Astrocyte of the cerebellum (primary cell): ENCODE measurements at regions not wholly inside any gene's neighbourhood (a gene's known extent, or its start where the extent isn't known, plus 50 kb on each side); places are given as distances from the start of the nearest gene placed in this dataset.

Experiments
- DNase-seq: peaks from one replicate; pipeline ENCODE4 v3.0.0-alpha.2; 2011; ENCODE audit warnings: low read depth
- H3K4me3 ChIP-seq: 2 replicates; pipeline ENCODE4 v1.5.1; 2011; ENCODE audit warnings: mild to moderate bottlenecking, low read depth, low read length, moderate library complexity
- in situ Hi-C: cut with HindIII; loops from 2 replicates; pipeline ENCODE4 v1.10.0; 2017; ENCODE audit warnings: low sequenced_read_pairs
- TF ChIP-seq, protein P1 (sequence below): IDR thresholded peaks from 2 replicates; pipeline ENCODE4 v1.5.1; 2012; ENCODE audit warnings: low read length, low read depth, moderate library complexity, mild to moderate bottlenecking; ENCODE audit errors: missing control alignments

DNA sequence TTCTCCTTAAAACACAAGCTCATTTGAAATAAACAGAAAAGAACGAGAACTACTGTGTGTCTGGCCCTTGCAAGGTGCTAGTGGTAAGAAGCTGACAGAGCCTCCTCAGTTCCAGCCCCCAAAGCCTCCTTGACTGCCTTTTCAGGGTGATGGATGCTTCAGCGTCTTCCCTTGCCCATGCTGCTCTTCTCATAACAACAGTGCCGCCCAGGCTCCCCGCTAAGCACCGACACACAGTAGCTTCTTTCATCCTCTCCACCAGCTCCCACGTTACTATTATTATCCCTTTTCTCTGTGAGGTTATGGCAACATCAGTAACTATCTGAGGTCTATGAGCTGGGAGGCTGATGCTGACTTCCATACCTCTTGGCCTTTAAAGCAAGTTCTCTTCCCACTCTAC is 418.6 kb downstream of the TSN start:
- H3K4me3 ChIP-seq = no peak overlapping the region

DNA sequence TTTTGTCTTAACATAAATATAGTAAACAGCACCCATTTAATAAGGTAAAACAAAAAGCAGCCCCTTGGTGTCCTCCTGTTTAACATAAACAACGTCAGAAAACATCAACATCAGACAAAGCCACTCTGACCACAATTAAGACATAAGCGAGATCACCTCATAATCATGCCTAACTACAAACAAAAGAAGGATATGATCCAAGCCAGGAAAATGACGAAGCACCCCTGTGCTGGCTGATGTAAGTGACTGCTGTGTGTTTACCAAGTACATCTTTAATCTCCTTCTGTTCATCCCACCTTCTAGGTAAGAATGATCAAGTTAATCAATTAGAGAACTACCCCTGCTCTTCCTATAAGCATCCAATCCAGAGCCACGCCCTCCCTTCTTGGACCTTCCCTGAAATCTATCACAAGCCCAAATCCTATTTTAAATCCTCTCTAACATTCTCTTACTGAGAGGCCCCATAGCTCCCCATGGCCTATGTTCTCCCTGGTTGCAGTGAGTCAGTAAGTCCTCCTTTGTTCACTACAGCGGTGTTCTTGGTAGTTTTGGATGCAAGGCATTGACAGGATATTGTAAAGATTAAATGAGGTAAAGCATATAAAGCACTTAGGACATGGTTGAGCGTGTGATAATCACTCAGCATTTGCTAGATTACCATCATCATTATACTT is 424.2 kb downstream of the TSN start:
- in situ Hi-C loops = no loop called here
- TF ChIP-seq, protein P1, sequence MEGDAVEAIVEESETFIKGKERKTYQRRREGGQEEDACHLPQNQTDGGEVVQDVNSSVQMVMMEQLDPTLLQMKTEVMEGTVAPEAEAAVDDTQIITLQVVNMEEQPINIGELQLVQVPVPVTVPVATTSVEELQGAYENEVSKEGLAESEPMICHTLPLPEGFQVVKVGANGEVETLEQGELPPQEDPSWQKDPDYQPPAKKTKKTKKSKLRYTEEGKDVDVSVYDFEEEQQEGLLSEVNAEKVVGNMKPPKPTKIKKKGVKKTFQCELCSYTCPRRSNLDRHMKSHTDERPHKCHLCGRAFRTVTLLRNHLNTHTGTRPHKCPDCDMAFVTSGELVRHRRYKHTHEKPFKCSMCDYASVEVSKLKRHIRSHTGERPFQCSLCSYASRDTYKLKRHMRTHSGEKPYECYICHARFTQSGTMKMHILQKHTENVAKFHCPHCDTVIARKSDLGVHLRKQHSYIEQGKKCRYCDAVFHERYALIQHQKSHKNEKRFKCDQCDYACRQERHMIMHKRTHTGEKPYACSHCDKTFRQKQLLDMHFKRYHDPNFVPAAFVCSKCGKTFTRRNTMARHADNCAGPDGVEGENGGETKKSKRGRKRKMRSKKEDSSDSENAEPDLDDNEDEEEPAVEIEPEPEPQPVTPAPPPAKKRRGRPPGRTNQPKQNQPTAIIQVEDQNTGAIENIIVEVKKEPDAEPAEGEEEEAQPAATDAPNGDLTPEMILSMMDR = no peak
- DNase-seq = no peak
- H3K4me3 ChIP-seq = no peak overlapping the region

More for the DNA sequence above, 418.6 kb downstream of the TSN start:
- in situ Hi-C loops = no loop called here
- no peak for DNase-seq
- TF ChIP-seq, protein P1 = no peak

DNA sequence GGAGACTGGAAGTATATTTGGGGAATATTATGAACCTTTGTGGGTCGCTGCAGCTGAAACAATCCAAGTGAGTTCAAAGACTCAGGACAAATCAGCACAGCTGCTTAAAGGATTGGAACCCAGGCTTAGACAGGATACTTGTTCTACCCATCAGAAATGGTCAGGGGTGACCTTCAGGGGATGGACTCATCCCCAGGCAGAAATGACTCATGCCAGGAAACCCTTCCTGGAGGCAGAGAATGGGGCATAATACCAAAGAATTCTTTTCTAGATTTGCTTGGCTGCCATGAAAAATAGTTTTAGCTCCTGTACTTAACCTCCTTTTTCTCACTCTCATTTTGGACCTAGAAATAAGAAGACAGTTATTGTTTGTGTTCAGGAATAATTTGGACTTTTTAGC is 425.5 kb downstream of the TSN start:
- no peak for DNase-seq
- no peak overlapping the region for H3K4me3 ChIP-seq
- TF ChIP-seq, protein P1 = no peak
- in situ Hi-C loops = no loop called here

DNA sequence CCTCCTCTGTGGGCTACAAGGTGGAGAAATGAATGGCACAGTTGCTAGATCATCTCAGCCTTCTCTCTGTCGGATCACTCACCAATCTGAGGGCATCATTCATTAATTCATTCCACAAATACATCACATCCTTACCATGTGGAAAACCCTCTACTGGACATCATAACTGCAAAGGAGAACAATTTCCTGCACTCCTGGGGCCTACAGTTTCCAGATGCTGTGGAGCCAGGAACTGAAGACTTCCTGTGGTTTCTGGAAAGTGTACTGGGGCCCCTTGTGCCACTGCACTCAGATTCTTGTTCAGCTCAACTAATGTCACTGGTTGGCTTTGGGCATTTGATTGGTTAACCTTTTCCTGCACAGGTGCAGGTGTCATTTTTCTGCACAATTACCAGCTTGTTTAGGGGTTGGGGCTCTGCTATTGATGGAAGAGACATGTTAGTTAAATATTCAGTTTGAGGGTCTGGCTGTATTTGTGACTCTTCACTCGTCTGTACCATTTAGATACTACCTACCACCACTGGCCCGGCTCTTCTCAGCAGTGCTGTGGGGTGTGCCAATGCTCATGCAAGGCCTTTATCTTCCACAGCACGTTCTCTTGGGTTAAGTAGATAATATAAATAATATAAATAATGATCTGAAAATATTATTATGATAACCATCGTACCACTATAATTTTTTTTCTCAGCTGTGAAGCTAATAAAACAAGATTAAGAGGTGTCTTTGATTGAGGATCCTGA is 427.3 kb downstream of the TSN start:
- no peak overlapping the region for H3K4me3 ChIP-seq
- TF ChIP-seq, protein P1 = no peak
- DNase-seq = no peak
- in situ Hi-C loops = no loop called here

DNA sequence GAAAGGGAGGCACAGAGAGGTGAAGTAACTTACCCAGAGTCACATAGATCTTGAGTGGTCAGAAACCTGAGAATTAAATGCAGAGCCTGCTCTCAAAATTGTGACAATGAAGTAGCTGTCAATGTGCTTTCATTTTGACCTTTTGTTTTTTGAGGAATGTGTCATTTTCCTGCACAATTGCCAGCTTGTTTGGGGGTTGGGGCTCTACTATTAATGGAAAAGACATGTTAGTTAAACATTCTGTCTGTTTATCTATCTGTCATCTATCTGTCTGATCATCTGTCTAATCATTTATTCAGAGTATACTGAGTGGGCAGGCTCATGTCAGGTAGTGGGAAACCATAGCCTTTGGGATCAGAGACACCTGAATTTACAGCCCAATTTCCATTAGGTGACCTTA is 428.4 kb downstream of the TSN start:
- in situ Hi-C loops = no loop called here
- TF ChIP-seq, protein P1 = no peak
- H3K4me3 ChIP-seq = no peak overlapping the region
- DNase-seq = no peak

DNA sequence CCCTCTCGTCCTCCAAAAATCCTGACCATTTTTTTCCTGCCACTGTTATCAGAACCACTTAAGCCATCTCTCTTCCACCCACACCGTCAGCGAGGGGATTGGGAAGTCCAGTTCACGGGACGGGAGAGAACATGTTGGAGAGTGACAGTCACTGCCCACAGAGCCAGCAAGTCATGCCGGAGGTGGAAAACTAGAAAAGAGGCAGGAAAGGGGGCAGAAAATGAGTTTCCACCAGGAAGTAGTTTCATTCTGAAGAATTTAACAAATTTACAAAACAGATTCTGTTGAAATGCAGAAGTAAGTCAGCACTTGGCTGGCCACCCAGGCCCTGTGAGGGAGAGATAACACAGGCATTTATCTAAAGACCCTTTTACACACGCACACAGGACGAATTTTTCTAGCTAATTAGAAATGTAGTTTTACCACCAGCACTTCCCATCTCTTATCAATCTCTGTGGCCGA is 431.3 kb downstream of the TSN start:
- TF ChIP-seq, protein P1 = no peak
- in situ Hi-C loops = no loop called here
- no peak overlapping the region for H3K4me3 ChIP-seq
- no peak for DNase-seq
